Stimulated activated naive CD8-positive, alpha-beta T cell treated with anti-CD3 and anti-CD28 coated beads, Interleukin-15, amount 100 ng/mL, for 72 hours (primary cell): ENCODE measurements at regions not wholly inside any gene's neighbourhood (a gene's known extent, or its start where the extent isn't known, plus 50 kb on each side); places are given as distances from the start of the nearest gene placed in this dataset.
A peak's percentile ranks its signal among the peaks of the same experiment; 100 is the strongest.

ENCODE experiments used
- ATAC-seq: fragments of 150-1000 bp; cut with Tn5 transposase; 2 replicates; pipeline ENCODE4 v1.10.0; 2021; ENCODE audit warnings: mild to moderate bottlenecking, moderate library complexity
- DNase-seq, 2 donors: peaks; one replicate each; pipeline ENCODE4 v3.0.0; 2021 to 2022
- H3K27ac Mint-ChIP-seq, 2 donors: one replicate each; pipeline ENCODE4 v1.8.0; 2022; ENCODE audit warnings: mild to moderate bottlenecking in 2 of 2, mixed read lengths in 2 of 2, moderate library complexity in 2 of 2
- H3K27me3 Mint-ChIP-seq: one replicate; pipeline ENCODE4 v1.8.0; 2022; ENCODE audit warnings: mixed read lengths
- H3K4me1 Mint-ChIP-seq: one replicate; pipeline ENCODE4 v1.8.0; 2022; ENCODE audit warnings: mild to moderate bottlenecking, mixed read lengths
- H3K4me3 Mint-ChIP-seq, 2 donors: one replicate each; pipeline ENCODE4 v1.8.0; 2022; ENCODE audit warnings: mild to moderate bottlenecking in 2 of 2, mixed read lengths in 2 of 2, moderate library complexity in 1 of 2
- H3K9me3 Mint-ChIP-seq, 2 donors: one replicate each; pipeline ENCODE4 v1.8.0; 2022; ENCODE audit warnings: mixed read lengths in 2 of 2

GRCh38 chr22:44592824-44593148 lies 94.8 kb upstream of the RTL6 start:
- peaks cover 21% of the 10 kb centered on the region for H3K4me1 Mint-ChIP-seq
- no peaks in the 10 kb centered on the region for H3K9me3 Mint-ChIP-seq
- ATAC-seq (no peak), DNase-seq (no peak)
- no peak overlapping the region for H3K4me3 Mint-ChIP-seq
- peak overlapping the region in 1 of 2 donors; percentile 51 for H3K27ac Mint-ChIP-seq
- peaks cover 38% of the 10 kb centered on the region for H3K27me3 Mint-ChIP-seq

- Mint-ChIP-seq H3K4me1 (peaks cover 22% of the 10 kb centered on the region), H3K9me3 (no peaks in the 10 kb centered on the region), H3K27me3 (peaks cover 43% of the 10 kb centered on the region), H3K27ac (peak overlapping the region in 1 of 2 donors; percentile 51), H3K4me3 (no peak overlapping the region)
- ATAC-seq = no peak
- no peak for DNase-seq
Observed at GRCh38 chr22:44592126-44592823, 94.2 kb upstream of the RTL6 start.

- DNase-seq (no peak), ATAC-seq (no peak)
- no peak overlapping the region for H3K4me3 Mint-ChIP-seq
- no peaks in the 10 kb centered on the region for H3K9me3 Mint-ChIP-seq
- H3K4me1 Mint-ChIP-seq = peaks cover 30% of the 10 kb centered on the region
- no peak overlapping the region for H3K27ac Mint-ChIP-seq
- peaks cover 47% of the 10 kb centered on the region for H3K27me3 Mint-ChIP-seq
Observed at GRCh38 chr22:44591146-44591790, 93.2 kb upstream of the RTL6 start.

GRCh38 chr22:44590291-44590690 lies 92.3 kb upstream of the RTL6 start:
- DNase-seq (no peak), ATAC-seq (no peak)
- Mint-ChIP-seq H3K4me1 (peaks cover 24% of the 10 kb centered on the region), H3K27me3 (peaks cover 47% of the 10 kb centered on the region), H3K9me3 (no peaks in the 10 kb centered on the region), H3K27ac (no peak overlapping the region), H3K4me3 (no peak overlapping the region)

GRCh38 chr22:44589831-44590230 lies 91.8 kb upstream of the RTL6 start:
- Mint-ChIP-seq H3K27ac (no peak overlapping the region), H3K27me3 (peaks cover 47% of the 10 kb centered on the region), H3K9me3 (no peaks in the 10 kb centered on the region), H3K4me1 (peaks cover 20% of the 10 kb centered on the region), H3K4me3 (no peak overlapping the region)
- DNase-seq (no peak), ATAC-seq (no peak)

GRCh38 chr22:44588348-44588747 lies 90.3 kb upstream of the RTL6 start:
- ATAC-seq (no peak), DNase-seq (no peak)
- Mint-ChIP-seq H3K27ac (no peak overlapping the region), H3K9me3 (no peaks in the 10 kb centered on the region), H3K4me3 (no peak overlapping the region), H3K4me1 (peaks cover 15% of the 10 kb centered on the region), H3K27me3 (peaks cover 49% of the 10 kb centered on the region)

GRCh38 chr22:44587737-44588310 lies 89.8 kb upstream of the RTL6 start:
- no peak for DNase-seq
- H3K4me1 Mint-ChIP-seq = peaks cover 15% of the 10 kb centered on the region
- no peaks in the 10 kb centered on the region for H3K9me3 Mint-ChIP-seq
- H3K4me3 Mint-ChIP-seq = no peak overlapping the region
- ATAC-seq = no peak
- peaks cover 52% of the 10 kb centered on the region for H3K27me3 Mint-ChIP-seq
- H3K27ac Mint-ChIP-seq = no peak overlapping the region

- ATAC-seq = no peak
- no peak for DNase-seq
- Mint-ChIP-seq H3K27me3 (peaks cover 55% of the 10 kb centered on the region), H3K4me3 (peak overlapping the region; percentile 1 to 17), H3K9me3 (no peaks in the 10 kb centered on the region), H3K4me1 (peaks cover 15% of the 10 kb centered on the region), H3K27ac (peak overlapping the region in 1 of 2 donors; percentile 53)
Observed at GRCh38 chr22:44586999-44587736, 89.1 kb upstream of the RTL6 start.

- Mint-ChIP-seq H3K4me1 (peaks cover 15% of the 10 kb centered on the region), H3K4me3 (peak overlapping the region; percentile 1 to 17), H3K9me3 (no peaks in the 10 kb centered on the region), H3K27ac (peak overlapping the region; percentile 76 to 87), H3K27me3 (peaks cover 55% of the 10 kb centered on the region)
- no peak for ATAC-seq
- DNase-seq = no peak
Observed at GRCh38 chr22:44586351-44586990, 88.4 kb upstream of the RTL6 start.

- no peak for DNase-seq
- no peak for ATAC-seq
- H3K4me1 Mint-ChIP-seq = peaks cover 15% of the 10 kb centered on the region
- H3K9me3 Mint-ChIP-seq = no peaks in the 10 kb centered on the region
- peak overlapping the region in 1 of 2 donors; percentile 76 for H3K27ac Mint-ChIP-seq
- no peak overlapping the region for H3K4me3 Mint-ChIP-seq
- peaks cover 55% of the 10 kb centered on the region for H3K27me3 Mint-ChIP-seq
Observed at GRCh38 chr22:44585559-44586350, 87.7 kb upstream of the RTL6 start.

- H3K9me3 Mint-ChIP-seq = no peaks in the 10 kb centered on the region
- H3K27me3 Mint-ChIP-seq = peaks cover 55% of the 10 kb centered on the region
- H3K27ac Mint-ChIP-seq = peak overlapping the region in 1 of 2 donors; percentile 37
Observed at GRCh38 chr22:44584256-44584902, 86.3 kb upstream of the RTL6 start.

GRCh38 chr22:44583854-44584253 lies 85.8 kb upstream of the RTL6 start:
- peaks cover 15% of the 10 kb centered on the region for H3K4me1 Mint-ChIP-seq
- peaks cover 55% of the 10 kb centered on the region for H3K27me3 Mint-ChIP-seq
- DNase-seq = no peak
- no peaks in the 10 kb centered on the region for H3K9me3 Mint-ChIP-seq
- H3K4me3 Mint-ChIP-seq = no peak overlapping the region
- ATAC-seq = no peak
- no peak overlapping the region for H3K27ac Mint-ChIP-seq

More at GRCh38 chr22:44584256-44584902, 86.3 kb upstream of the RTL6 start:
- ATAC-seq (no peak), DNase-seq (no peak)
- Mint-ChIP-seq H3K4me1 (peaks cover 15% of the 10 kb centered on the region), H3K4me3 (no peak overlapping the region)

- H3K27me3 Mint-ChIP-seq = peaks cover 55% of the 10 kb centered on the region
- H3K4me3 Mint-ChIP-seq = no peak overlapping the region
- ATAC-seq (no peak), DNase-seq (no peak)
- peaks cover 15% of the 10 kb centered on the region for H3K4me1 Mint-ChIP-seq
- H3K27ac Mint-ChIP-seq = no peak overlapping the region
- no peaks in the 10 kb centered on the region for H3K9me3 Mint-ChIP-seq
Observed at GRCh38 chr22:44583061-44583760, 85.2 kb upstream of the RTL6 start.

GRCh38 chr22:44582016-44582415 lies 84.0 kb upstream of the RTL6 start:
- H3K4me3 Mint-ChIP-seq = no peak overlapping the region
- DNase-seq (no peak), ATAC-seq (no peak)
- H3K27ac Mint-ChIP-seq = no peak overlapping the region
- no peaks in the 10 kb centered on the region for H3K9me3 Mint-ChIP-seq
- H3K4me1 Mint-ChIP-seq = peaks cover 11% of the 10 kb centered on the region
- H3K27me3 Mint-ChIP-seq = peaks cover 44% of the 10 kb centered on the region
